ENCODE measurements at regions not wholly inside any gene's neighbourhood (a gene's known extent, or its start where the extent isn't known, plus 50 kb on each side); places are given as distances from the start of the nearest gene placed in this dataset.

DNA sequence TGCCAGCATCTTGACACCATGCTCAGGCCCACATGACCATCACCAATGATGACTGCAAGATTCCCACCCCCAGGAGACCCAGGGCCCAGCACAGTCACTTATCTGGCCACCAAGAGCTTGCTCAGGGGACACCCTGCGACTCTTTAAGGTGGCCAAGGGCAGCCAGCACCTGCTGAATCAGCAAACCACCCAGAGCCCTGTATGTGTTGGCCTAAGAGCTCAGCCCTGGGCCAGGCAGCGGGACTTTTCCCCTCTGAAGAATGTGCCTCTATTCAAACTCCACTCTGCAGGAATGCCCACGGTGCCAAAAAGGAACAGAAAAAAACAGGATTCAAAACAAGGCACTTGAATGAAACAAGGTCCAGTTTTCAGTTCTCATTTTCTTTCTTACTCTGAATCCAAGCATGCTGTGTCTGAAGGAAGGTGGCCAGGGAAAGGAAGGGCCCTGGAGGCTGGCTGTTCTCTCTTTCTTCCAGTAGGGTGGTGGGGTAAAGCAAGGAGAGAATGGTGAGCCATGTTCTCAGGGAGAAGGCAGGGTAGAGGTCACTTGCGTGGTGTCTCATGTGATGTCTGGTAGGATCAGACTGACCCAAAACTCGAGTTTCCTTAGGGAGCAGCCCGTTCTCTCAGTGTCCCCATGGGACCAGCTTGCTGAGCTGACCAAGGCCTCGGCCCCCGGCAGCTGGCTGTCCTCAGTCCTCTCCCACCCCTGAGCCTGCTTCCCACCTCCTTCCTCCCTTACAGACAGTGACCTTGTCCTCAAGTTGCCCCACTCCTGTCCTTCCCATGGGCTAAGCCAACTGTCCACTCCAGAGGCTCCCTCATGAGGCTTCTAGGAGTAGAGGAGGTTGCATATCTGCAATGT, 150.0 kb downstream of the RNF152 start:
- Histone ChIP-seq H3K36me3 (ENCODE audit: control insufficient read depth in 1 of 2, insufficient read depth in 2 of 2, low read length in 2 of 2) (no peaks in the 10 kb centered on the region), H4K20me1 (ENCODE audit: insufficient read depth) (no peaks in the 10 kb centered on the region), H3K4me1 (ENCODE audit: control insufficient read depth in 1 of 2, insufficient read depth in 2 of 2, low read length in 2 of 2) (no peaks in the 10 kb centered on the region), H2AFZ (ENCODE audit: low read depth, low read length, poor library complexity, severe bottlenecking) (no peak overlapping the region), H3K9ac (ENCODE audit: low read length) (no peak overlapping the region), H3K79me2 (ENCODE audit: insufficient read depth, low read length) (no peaks in the 10 kb centered on the region), H3K9me3 (ENCODE audit: control insufficient read depth in 1 of 2, insufficient read depth in 1 of 2, low read depth in 1 of 2, low read length in 2 of 2) (no peaks in the 10 kb centered on the region), H3K27me3 (ENCODE audit: insufficient read depth, low read length) (no peaks in the 10 kb centered on the region; the same call in 1 of the 2 replicates), H3K9me2 (ENCODE audit: insufficient read depth) (no peaks in the 10 kb centered on the region), H3K4me2 (ENCODE audit: low read length) (no peak overlapping the region), H3K27ac (ENCODE audit: low read depth, low read length) (no peak overlapping the region), H3K4me3 (replicated peaks in 1 of 2; ENCODE audit: low read depth in 1 of 2, low read length in 2 of 2) (no peak overlapping the region)
- DNase-seq (ENCODE audit: low read depth, low spot score) (no peak), ATAC-seq (no peak)
- CTCF ChIA-PET: no interaction called here
- no TSS peak for BruUV-seq (replicated peaks)
- POLR2A ChIA-PET: no interaction called here
- intact Hi-C loops (cut with micrococcal nuclease): no loop called here
- RAD21 ChIA-PET (ENCODE audit: low non-redundant PET in 1 of 2, low total read pairs in 2 of 2, uncharacterized antibody in 2 of 2, unreplicated experiment in 2 of 2): no interaction called here
- TF ChIP-seq SIN3A (IDR thresholded peaks at IDR 0.05; ENCODE audit: low read depth): no peak
- TF ChIP-seq ZFX (IDR thresholded peaks at IDR 0.05): no peak
- TF ChIP-seq EZH2phosphoT487 (IDR thresholded peaks at IDR 0.05; ENCODE audit: borderline replicate concordance): no peak
- TF ChIP-seq EZH2 (IDR thresholded peaks at IDR 0.05): no peak
- TF ChIP-seq EGR1 (IDR thresholded peaks at IDR 0.05; ENCODE audit: low read depth): no peak
- TF ChIP-seq, protein P1, sequence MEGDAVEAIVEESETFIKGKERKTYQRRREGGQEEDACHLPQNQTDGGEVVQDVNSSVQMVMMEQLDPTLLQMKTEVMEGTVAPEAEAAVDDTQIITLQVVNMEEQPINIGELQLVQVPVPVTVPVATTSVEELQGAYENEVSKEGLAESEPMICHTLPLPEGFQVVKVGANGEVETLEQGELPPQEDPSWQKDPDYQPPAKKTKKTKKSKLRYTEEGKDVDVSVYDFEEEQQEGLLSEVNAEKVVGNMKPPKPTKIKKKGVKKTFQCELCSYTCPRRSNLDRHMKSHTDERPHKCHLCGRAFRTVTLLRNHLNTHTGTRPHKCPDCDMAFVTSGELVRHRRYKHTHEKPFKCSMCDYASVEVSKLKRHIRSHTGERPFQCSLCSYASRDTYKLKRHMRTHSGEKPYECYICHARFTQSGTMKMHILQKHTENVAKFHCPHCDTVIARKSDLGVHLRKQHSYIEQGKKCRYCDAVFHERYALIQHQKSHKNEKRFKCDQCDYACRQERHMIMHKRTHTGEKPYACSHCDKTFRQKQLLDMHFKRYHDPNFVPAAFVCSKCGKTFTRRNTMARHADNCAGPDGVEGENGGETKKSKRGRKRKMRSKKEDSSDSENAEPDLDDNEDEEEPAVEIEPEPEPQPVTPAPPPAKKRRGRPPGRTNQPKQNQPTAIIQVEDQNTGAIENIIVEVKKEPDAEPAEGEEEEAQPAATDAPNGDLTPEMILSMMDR (IDR thresholded peaks at IDR 0.05 in 2 of 3, conservative IDR thresholded peaks at IDR 0.05 in 1 of 3; ENCODE audit: borderline replicate concordance in 1 of 3, insufficient read depth in 1 of 3, low read depth in 2 of 3, low read length in 2 of 3): no peak
- TF ChIP-seq JUND (IDR thresholded peaks at IDR 0.05): no peak
- TF ChIP-seq, protein P2, sequence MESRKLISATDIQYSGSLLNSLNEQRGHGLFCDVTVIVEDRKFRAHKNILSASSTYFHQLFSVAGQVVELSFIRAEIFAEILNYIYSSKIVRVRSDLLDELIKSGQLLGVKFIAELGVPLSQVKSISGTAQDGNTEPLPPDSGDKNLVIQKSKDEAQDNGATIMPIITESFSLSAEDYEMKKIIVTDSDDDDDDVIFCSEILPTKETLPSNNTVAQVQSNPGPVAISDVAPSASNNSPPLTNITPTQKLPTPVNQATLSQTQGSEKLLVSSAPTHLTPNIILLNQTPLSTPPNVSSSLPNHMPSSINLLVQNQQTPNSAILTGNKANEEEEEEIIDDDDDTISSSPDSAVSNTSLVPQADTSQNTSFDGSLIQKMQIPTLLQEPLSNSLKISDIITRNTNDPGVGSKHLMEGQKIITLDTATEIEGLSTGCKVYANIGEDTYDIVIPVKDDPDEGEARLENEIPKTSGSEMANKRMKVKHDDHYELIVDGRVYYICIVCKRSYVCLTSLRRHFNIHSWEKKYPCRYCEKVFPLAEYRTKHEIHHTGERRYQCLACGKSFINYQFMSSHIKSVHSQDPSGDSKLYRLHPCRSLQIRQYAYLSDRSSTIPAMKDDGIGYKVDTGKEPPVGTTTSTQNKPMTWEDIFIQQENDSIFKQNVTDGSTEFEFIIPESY (IDR thresholded peaks at IDR 0.05; ENCODE audit: extremely low read depth, insufficient replicate concordance, low read length): no peak
- no peak for TF ChIP-seq POLR2AphosphoS5 (IDR thresholded peaks at IDR 0.05; ENCODE audit: low read depth, low read length)
- TF ChIP-seq, protein P3, sequence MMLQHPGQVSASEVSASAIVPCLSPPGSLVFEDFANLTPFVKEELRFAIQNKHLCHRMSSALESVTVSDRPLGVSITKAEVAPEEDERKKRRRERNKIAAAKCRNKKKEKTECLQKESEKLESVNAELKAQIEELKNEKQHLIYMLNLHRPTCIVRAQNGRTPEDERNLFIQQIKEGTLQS (IDR thresholded peaks at IDR 0.05): no peak
- TF ChIP-seq CBX3 (IDR thresholded peaks at IDR 0.05; ENCODE audit: low read depth): no peak
- TF ChIP-seq POLR2A (IDR thresholded peaks at IDR 0.05; ENCODE audit: borderline replicate concordance, extremely low read depth, insufficient read depth, insufficient read length): no peak
- TF ChIP-seq, protein P4, sequence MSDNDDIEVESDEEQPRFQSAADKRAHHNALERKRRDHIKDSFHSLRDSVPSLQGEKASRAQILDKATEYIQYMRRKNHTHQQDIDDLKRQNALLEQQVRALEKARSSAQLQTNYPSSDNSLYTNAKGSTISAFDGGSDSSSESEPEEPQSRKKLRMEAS (IDR thresholded peaks at IDR 0.05): no peak

Measured in HCT116 (cell line).